Smooth muscle cell (in vitro differentiated cells): ENCODE measurements at regions not wholly inside any gene's neighbourhood (a gene's known extent, or its start where the extent isn't known, plus 50 kb on each side); places are given as distances from the start of the nearest gene placed in this dataset.

ENCODE experiments used
- DNase-seq: peaks from one replicate; lab custom pipeline; 2025; ENCODE audit not compliant: unreplicated experiment; lab: John Stamatoyannopoulos, UW
- H2AFZ ChIP-seq: fragments of 200-600 bp; sonication (generic); 2 replicates; pipeline ENCODE4 v1.6.0; 2016; ENCODE audit warnings: antibody characterized with exemption, low read depth, mild to moderate bottlenecking
- H3F3A ChIP-seq: fragments of 200-600 bp; sonication (generic); 2 replicates; pipeline ENCODE4 v1.6.0; 2017; ENCODE audit warnings: antibody characterized with exemption, low read depth
- H3K27ac ChIP-seq: fragments of 200-600 bp; sonication (generic); 2 replicates; pipeline ENCODE4 v1.5.1; 2016; ENCODE audit warnings: low read depth, mild to moderate bottlenecking
- H3K27me3 ChIP-seq: fragments of 200-600 bp; sonication (generic); 2 replicates; pipeline ENCODE4 v1.6.1; 2016; ENCODE audit warnings: low read depth, mild to moderate bottlenecking
- H3K36me3 ChIP-seq: fragments of 200-600 bp; sonication (generic); 2 replicates; pipeline ENCODE4 v1.5.1; 2016; ENCODE audit warnings: low read depth
- H3K4me1 ChIP-seq: fragments of 200-600 bp; sonication (generic); 2 replicates; pipeline ENCODE4 v1.5.1; 2016; ENCODE audit warnings: low read depth
- H3K4me2 ChIP-seq: fragments of 200-600 bp; sonication (generic); 2 replicates; pipeline ENCODE4 v1.6.0; 2016; ENCODE audit warnings: mild to moderate bottlenecking
- H3K4me3 ChIP-seq: fragments of 200-600 bp; sonication (generic); 2 replicates; pipeline ENCODE4 v1.5.1; 2016; ENCODE audit warnings: mild to moderate bottlenecking
- H3K79me2 ChIP-seq: fragments of 200-600 bp; sonication (generic); 2 replicates; pipeline ENCODE4 v1.6.0; 2016; ENCODE audit warnings: low read depth, mild to moderate bottlenecking
- H3K9ac ChIP-seq: fragments of 200-600 bp; sonication (generic); 2 replicates; pipeline ENCODE4 v1.6.0; 2016; ENCODE audit warnings: low read depth
- H3K9me3 ChIP-seq: fragments of 200-600 bp; sonication (generic); replicated peaks from 2 replicates; pipeline ENCODE4 v1.5.1; 2016; ENCODE audit warnings: low read depth
- H4K20me1 ChIP-seq: fragments of 200-600 bp; sonication (generic); 2 replicates; pipeline ENCODE4 v1.6.0; 2016; ENCODE audit warnings: low read depth
- CTCF ChIP-seq: fragments of 200-600 bp; sonication (generic); IDR thresholded peaks from 2 replicates; pipeline ENCODE4 v1.5.1; 2017; ENCODE audit warnings: borderline replicate concordance, mild to moderate bottlenecking, antibody characterized with exemption; ENCODE audit not compliant: insufficient read depth, poor library complexity, severe bottlenecking
- WGBS: methylation state at CpG from one replicate; pipeline ENCODE4 v1.1.7; 2016; ENCODE audit warnings: low lambda C conversion rate; 5-methylcytosine and 5-hydroxymethylcytosine counted together

- H3K4me1 ChIP-seq, result no peaks in the 10 kb centered on the region
- no peak overlapping the region for H2AFZ ChIP-seq
- no peaks in the 10 kb centered on the region for H3K36me3 ChIP-seq
- no peak overlapping the region for H3K4me2 ChIP-seq
- H3K9me3 ChIP-seq, result no peaks in the 10 kb centered on the region
- no peaks in the 10 kb centered on the region for H3F3A ChIP-seq
- no peak for TF ChIP-seq CTCF
- H3K27me3 ChIP-seq, result no peaks in the 10 kb centered on the region
- DNase-seq, result no peak
- no peaks in the 10 kb centered on the region for H3K79me2 ChIP-seq
- H3K4me3 ChIP-seq, result no peak overlapping the region
- no peak overlapping the region for H3K9ac ChIP-seq
- WGBS, result 80% methylated on average over 3 of the region's 3 CpGs
- H4K20me1 ChIP-seq, result no peaks in the 10 kb centered on the region
- no peak overlapping the region for H3K27ac ChIP-seq
Measured at GRCh38 chr13:34469196-34469986, 472.7 kb upstream of the NBEA start.

- no peaks in the 10 kb centered on the region for H3K36me3 ChIP-seq
- H4K20me1 ChIP-seq, result no peaks in the 10 kb centered on the region
- H3K4me3 ChIP-seq, result no peak overlapping the region
- WGBS, result 94% methylated on average over 4 of the region's 4 CpGs
- H2AFZ ChIP-seq, result no peak overlapping the region
- TF ChIP-seq CTCF, result no peak
- no peaks in the 10 kb centered on the region for H3K9me3 ChIP-seq
- no peaks in the 10 kb centered on the region for H3F3A ChIP-seq
- no peak overlapping the region for H3K9ac ChIP-seq
- no peaks in the 10 kb centered on the region for H3K27me3 ChIP-seq
- H3K4me1 ChIP-seq, result no peaks in the 10 kb centered on the region
- no peaks in the 10 kb centered on the region for H3K79me2 ChIP-seq
- no peak overlapping the region for H3K27ac ChIP-seq
- DNase-seq, result no peak
- no peak overlapping the region for H3K4me2 ChIP-seq
Measured at GRCh38 chr13:34474187-34474868, 467.7 kb upstream of the NBEA start.

DNA sequence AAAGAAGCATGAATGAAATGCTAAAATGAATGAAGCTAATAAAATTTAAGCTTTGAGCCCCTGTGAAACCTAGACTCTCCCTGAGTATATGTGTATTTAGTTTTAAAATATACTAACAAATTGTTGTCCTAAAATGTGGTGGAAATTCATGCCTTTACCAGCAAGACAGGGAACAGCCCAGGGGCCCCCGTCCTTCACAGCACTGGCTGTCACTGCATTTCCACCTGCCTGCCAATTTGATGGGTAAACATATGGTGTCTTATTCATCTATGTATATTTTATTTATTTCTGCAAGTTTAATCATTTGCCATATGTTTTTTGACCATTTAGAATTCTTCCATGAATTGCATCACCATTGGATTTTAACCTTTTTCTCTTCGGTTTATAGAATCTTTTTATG, 463.7 kb upstream of the NBEA start:
- H3F3A ChIP-seq, result no peaks in the 10 kb centered on the region
- no peak overlapping the region for H3K4me2 ChIP-seq
- H3K4me3 ChIP-seq, result no peak overlapping the region
- H2AFZ ChIP-seq, result no peak overlapping the region
- H3K36me3 ChIP-seq, result no peaks in the 10 kb centered on the region
- no peaks in the 10 kb centered on the region for H3K27me3 ChIP-seq
- H3K27ac ChIP-seq, result no peak overlapping the region
- no peak for DNase-seq
- H3K9ac ChIP-seq, result no peak overlapping the region
- H4K20me1 ChIP-seq, result no peaks in the 10 kb centered on the region
- no peaks in the 10 kb centered on the region for H3K4me1 ChIP-seq
- H3K79me2 ChIP-seq, result no peaks in the 10 kb centered on the region
- 89% methylated on average over 2 of the region's 2 CpGs for WGBS
- no peaks in the 10 kb centered on the region for H3K9me3 ChIP-seq
- no peak for TF ChIP-seq CTCF

DNA sequence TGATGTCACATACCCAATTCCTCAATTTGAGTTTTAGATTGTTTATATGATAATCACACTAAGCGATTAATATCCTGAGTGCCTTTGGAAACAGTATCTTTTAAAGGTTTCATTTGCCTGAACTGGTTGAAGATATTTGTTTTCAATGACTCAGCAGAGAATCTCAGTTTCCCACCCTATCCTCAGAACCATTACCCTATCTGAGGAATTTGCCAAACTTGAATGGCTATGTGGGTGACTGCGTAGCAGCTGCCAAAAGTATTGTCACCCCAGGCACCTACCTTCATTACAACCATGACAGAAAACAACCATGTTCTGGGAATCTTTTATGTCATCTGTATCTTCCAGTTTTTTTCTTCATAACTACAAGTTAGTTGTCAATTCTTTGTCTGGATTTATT, 440.1 kb upstream of the NBEA start:
- no peak for DNase-seq
- WGBS, result 80% methylated on average over 2 of the region's 2 CpGs
- no peak overlapping the region for H2AFZ ChIP-seq

More for the DNA sequence above, 440.1 kb upstream of the NBEA start:
- Histone ChIP-seq H3K79me2 (no peaks in the 10 kb centered on the region), H3K9ac (no peak overlapping the region), H3K27me3 (no peaks in the 10 kb centered on the region), H3K4me3 (no peak overlapping the region), H3K9me3 (no peaks in the 10 kb centered on the region), H3K36me3 (no peaks in the 10 kb centered on the region), H3F3A (no peaks in the 10 kb centered on the region), H3K4me1 (no peaks in the 10 kb centered on the region), H4K20me1 (no peaks in the 10 kb centered on the region), H3K27ac (no peak overlapping the region), H3K4me2 (no peak overlapping the region)
- TF ChIP-seq CTCF, result no peak
